ENCODE measurements at regions not wholly inside any gene's neighbourhood (a gene's known extent, or its start where the extent isn't known, plus 50 kb on each side); places are given as distances from the start of the nearest gene placed in this dataset.
A peak's percentile ranks its signal among the peaks of the same experiment; 100 is the strongest.

GRCh38 chr6:85396159-85396808 lies 53.6 kb upstream of the NT5E start:
- in situ Hi-C loops (cut with HindIII; ENCODE audit: low sequenced_read_pairs) = no loop called here
- no peak for DNase-seq (ENCODE audit: low read depth)
- no peak overlapping the region for H3K4me3 ChIP-seq (ENCODE audit: low read depth, low read length)
- no peak for TF ChIP-seq CTCF (IDR thresholded peaks at IDR 0.05; ENCODE audit: low read depth, low read length, missing control alignments)

- no peak for DNase-seq (ENCODE audit: low read depth)
- no peak overlapping the region for H3K4me3 ChIP-seq (ENCODE audit: low read depth, low read length)
- in situ Hi-C loops (cut with HindIII; ENCODE audit: low sequenced_read_pairs) = no loop called here
- no peak for TF ChIP-seq CTCF (IDR thresholded peaks at IDR 0.05; ENCODE audit: low read depth, low read length, missing control alignments)
These were observed 54.1 kb upstream of the NT5E start for GRCh38 chr6:85395746-85396145.

- peak; percentile 42 for DNase-seq (ENCODE audit: low read depth)
- H3K4me3 ChIP-seq (ENCODE audit: low read depth, low read length) = no peak overlapping the region
- TF ChIP-seq CTCF (IDR thresholded peaks at IDR 0.05; ENCODE audit: low read depth, low read length, missing control alignments) = no peak
- in situ Hi-C loops (cut with HindIII; ENCODE audit: low sequenced_read_pairs) = no loop called here
These were observed 54.9 kb upstream of the NT5E start for GRCh38 chr6:85394853-85395538.

GRCh38 chr6:85394199-85394598 lies 55.7 kb upstream of the NT5E start:
- no peak overlapping the region for H3K4me3 ChIP-seq (ENCODE audit: low read depth, low read length)
- no peak for DNase-seq (ENCODE audit: low read depth)
- in situ Hi-C loops (cut with HindIII; ENCODE audit: low sequenced_read_pairs) = no loop called here
- TF ChIP-seq CTCF (IDR thresholded peaks at IDR 0.05; ENCODE audit: low read depth, low read length, missing control alignments) = no peak

- in situ Hi-C loops (cut with HindIII; ENCODE audit: low sequenced_read_pairs) = no loop called here
- no peak for DNase-seq (ENCODE audit: low read depth)
- TF ChIP-seq CTCF (IDR thresholded peaks at IDR 0.05; ENCODE audit: low read depth, low read length, missing control alignments) = no peak
- H3K4me3 ChIP-seq (ENCODE audit: low read depth, low read length) = no peak overlapping the region
These were observed 57.5 kb upstream of the NT5E start for GRCh38 chr6:85392379-85392778.

GRCh38 chr6:85390775-85391174 lies 59.1 kb upstream of the NT5E start:
- H3K4me3 ChIP-seq (ENCODE audit: low read depth, low read length) = no peak overlapping the region
- DNase-seq (ENCODE audit: low read depth) = no peak
- in situ Hi-C loops (cut with HindIII; ENCODE audit: low sequenced_read_pairs) = no loop called here
- no peak for TF ChIP-seq CTCF (IDR thresholded peaks at IDR 0.05; ENCODE audit: low read depth, low read length, missing control alignments)

All from astrocyte of the cerebellum (primary cell).